GM12878 (cell line): ENCODE measurements at regions not wholly inside any gene's neighbourhood (a gene's known extent, or its start where the extent isn't known, plus 50 kb on each side); places are given as distances from the start of the nearest gene placed in this dataset.

Experiments used
- ATAC-seq: fragments of 200-7000 bp; cut with Tn5 transposase; 3 replicates; pipeline ENCODE4 v1.9.1; 2020; ENCODE audit warnings: mild to moderate bottlenecking, moderate library complexity
- BruUV-seq: library from RNA; stranded (reverse); fragments of 400-500 nt; replicated peaks from 2 replicates; lab custom pipeline; 2021; lab: Mats Ljungman, UMichigan
- CTCF ChIA-PET: fragments of 300-600 bp; sonication (Branson Sonifier 250); formaldehyde crosslinking; extraction: SDS; loops from one replicate; lab custom pipeline; 2021; ENCODE audit warnings: inconsistent platforms; lab: Yijun Ruan, JAX
- POLR2A ChIA-PET: fragments of 350-600 bp; formaldehyde crosslinking; extraction: SDS; loops from one replicate; lab custom pipeline; 2021; ENCODE audit warnings: inconsistent platforms; lab: Charles Lee
- RAD21 ChIA-PET: fragments of 300-600 bp; sonication (Branson Sonifier 250); formaldehyde crosslinking; loops from one replicate; lab custom pipeline; 2023; ENCODE audit warnings: antibody characterized with exemption; ENCODE audit not compliant: unreplicated experiment; lab: Charles Lee
- SMC1A ChIA-PET: fragments of 300-600 bp; sonication (Branson Sonifier 250); formaldehyde crosslinking; loops from one replicate; lab custom pipeline; 2023; ENCODE audit not compliant: unreplicated experiment, uncharacterized antibody; lab: Charles Lee
- DNase-seq: peaks from one replicate; pipeline ENCODE4 v3.0.0-alpha.2; 2011; ENCODE audit warnings: low read depth, low spot score
- FAIRE-seq: peaks from 3 replicates; lab custom pipeline; 2011; peaks lifted over from hg19 to GRCh38; lab: Jason Lieb, UNC
- H2AFZ ChIP-seq: 2 replicates; pipeline ENCODE4 v1.6.0; 2011; ENCODE audit warnings: low read depth, low read length, control low read depth; ENCODE audit not compliant: control insufficient read depth
- H3K27ac ChIP-seq: 2 replicates; pipeline ENCODE4 v1.5.1; 2011; ENCODE audit warnings: control low read depth; ENCODE audit not compliant: control insufficient read depth, insufficient read depth
- H3K27me3 ChIP-seq, 2 experiments: replicated peaks in 1 of 2; 2 replicates each; pipeline versions ENCODE4 v1.6.0 to v1.6.1; 2011; ENCODE audit warnings: low read length in 1 of 2; ENCODE audit not compliant: control insufficient read depth in 2 of 2, insufficient read depth in 2 of 2
- H3K36me3 ChIP-seq, 2 experiments: 2 replicates each; pipeline ENCODE4 v1.5.1; 2011; ENCODE audit warnings: low read length in 1 of 2; ENCODE audit not compliant: control insufficient read depth in 2 of 2, insufficient read depth in 2 of 2
- H3K4me1 ChIP-seq: 2 replicates; pipeline ENCODE4 v1.6.1; 2011; ENCODE audit warnings: mild to moderate bottlenecking, low read length, moderate library complexity, mixed read lengths; ENCODE audit not compliant: control insufficient read depth, insufficient read depth
- H3K4me2 ChIP-seq: 2 replicates; pipeline ENCODE4 v1.6.0; 2011; ENCODE audit warnings: control low read depth; ENCODE audit not compliant: control insufficient read depth, insufficient read depth
- H3K4me3 ChIP-seq: fragments of 200-600 bp; sonication (generic); 2 replicates; pipeline ENCODE4 v1.5.1; 2016
- H3K79me2 ChIP-seq: 2 replicates; pipeline ENCODE4 v1.6.0; 2011; ENCODE audit warnings: low read length; ENCODE audit not compliant: control insufficient read depth, insufficient read depth
- H3K9ac ChIP-seq: 2 replicates; pipeline ENCODE4 v1.8.0; 2011; ENCODE audit warnings: low read length, control low read depth, mixed read lengths; ENCODE audit not compliant: control insufficient read depth, insufficient read depth
- H3K9me3 ChIP-seq: replicated peaks from 3 replicates; pipeline ENCODE4 v1.5.1; 2011; ENCODE audit warnings: mild to moderate bottlenecking, low read length; ENCODE audit not compliant: control insufficient read depth, insufficient read depth
- H4K20me1 ChIP-seq: 2 replicates; pipeline ENCODE4 v1.6.0; 2011; ENCODE audit not compliant: control insufficient read depth, insufficient read depth
- CHD2 ChIP-seq: IDR thresholded peaks from 2 replicates; pipeline ENCODE4 v1.6.1; 2011; ENCODE audit warnings: low read depth, low read length, improper control_type of control experiment, borderline replicate concordance
- CHD4 ChIP-seq: fragments of 200-600 bp; sonication (generic); IDR thresholded peaks from 2 replicates; pipeline ENCODE4 v1.6.1; 2016; ENCODE audit warnings: mild to moderate bottlenecking
- EGR1 ChIP-seq, 2 experiments: IDR thresholded peaks; 1 replicate in 1 of 2; 2 replicates in 1 of 2; pipeline ENCODE4 v1.6.1; 2011 to 2012; ENCODE audit warnings: low read depth in 2 of 2, low read length in 2 of 2, borderline replicate concordance in 1 of 2, mild to moderate bottlenecking in 1 of 2, moderate library complexity in 1 of 2
- HDAC2 ChIP-seq: fragments of 200-600 bp; sonication (generic); IDR thresholded peaks from 2 replicates; pipeline ENCODE4 v1.6.1; 2017
- LARP7 ChIP-seq: fragments of 450-650 bp; IDR thresholded peaks from 2 replicates; pipeline ENCODE4 v1.6.1; 2017; ENCODE audit warnings: mild to moderate bottlenecking
- NFYA ChIP-seq: IDR thresholded peaks from 2 replicates; pipeline ENCODE4 v1.6.1; 2011; ENCODE audit warnings: low read depth, mild to moderate bottlenecking, low read length, improper control_type of control experiment, borderline replicate concordance
- POLR2AphosphoS5 ChIP-seq: IDR thresholded peaks from 2 replicates; pipeline ENCODE4 v1.6.1; 2011; ENCODE audit warnings: mild to moderate bottlenecking, low read length, inconsistent platforms
- RUNX3 ChIP-seq: IDR thresholded peaks from 2 replicates; pipeline ENCODE4 v1.6.1; 2012; ENCODE audit warnings: low read length, inconsistent platforms
- SMAD1 ChIP-seq: fragments of 450-650 bp; IDR thresholded peaks from 2 replicates; pipeline ENCODE4 v1.6.1; 2018; ENCODE audit warnings: mild to moderate bottlenecking, low read depth; ENCODE audit not compliant: partially characterized antibody
- SREBF1 ChIP-seq: IDR thresholded peaks from 2 replicates; pipeline ENCODE4 v1.6.1; 2012; ENCODE audit warnings: mild to moderate bottlenecking, low read length
- YY1 ChIP-seq: IDR thresholded peaks from 2 replicates; pipeline ENCODE4 v1.6.1; 2011; ENCODE audit warnings: low read depth, mild to moderate bottlenecking, low read length
- WGBS: methylation state at CpG from one replicate; pipeline ENCODE4 v1.1.6; 2016; ENCODE audit warnings: low lambda C conversion rate; ENCODE audit not compliant: insufficient replicate concordance, insufficient coverage; ENCODE audit errors: missing lambda C conversion rate; 5-methylcytosine and 5-hydroxymethylcytosine counted together
- in situ Hi-C: fragments of 300-500 bp; cut with MboI; formaldehyde crosslinking; loops from 9 replicates; pipeline ENCODE4 v1.14.3; 2018; ENCODE audit warnings: mixed read lengths
- intact Hi-C: fragments of 100-400 bp; cut with micrococcal nuclease; formaldehyde crosslinking; loops from one replicate; pipeline ENCODE4 v1.14.2; 2022; ENCODE audit not compliant: unreplicated experiment
- TF ChIP-seq, protein P1 (sequence below): fragments of 450-650 bp; IDR thresholded peaks from 2 replicates; pipeline ENCODE4 v1.6.1; 2016; ENCODE audit warnings: mild to moderate bottlenecking, moderate library complexity, borderline replicate concordance
- TF ChIP-seq, protein P2 (sequence below): fragments of 450-650 bp; IDR thresholded peaks from 2 replicates; pipeline ENCODE4 v1.6.1; 2017; ENCODE audit warnings: mild to moderate bottlenecking, moderate library complexity
- TF ChIP-seq, protein P3 (sequence below): fragments of 450-650 bp; IDR thresholded peaks from 2 replicates; pipeline ENCODE4 v1.6.1; 2017; ENCODE audit warnings: low read depth, mild to moderate bottlenecking, moderate library complexity

DNA sequence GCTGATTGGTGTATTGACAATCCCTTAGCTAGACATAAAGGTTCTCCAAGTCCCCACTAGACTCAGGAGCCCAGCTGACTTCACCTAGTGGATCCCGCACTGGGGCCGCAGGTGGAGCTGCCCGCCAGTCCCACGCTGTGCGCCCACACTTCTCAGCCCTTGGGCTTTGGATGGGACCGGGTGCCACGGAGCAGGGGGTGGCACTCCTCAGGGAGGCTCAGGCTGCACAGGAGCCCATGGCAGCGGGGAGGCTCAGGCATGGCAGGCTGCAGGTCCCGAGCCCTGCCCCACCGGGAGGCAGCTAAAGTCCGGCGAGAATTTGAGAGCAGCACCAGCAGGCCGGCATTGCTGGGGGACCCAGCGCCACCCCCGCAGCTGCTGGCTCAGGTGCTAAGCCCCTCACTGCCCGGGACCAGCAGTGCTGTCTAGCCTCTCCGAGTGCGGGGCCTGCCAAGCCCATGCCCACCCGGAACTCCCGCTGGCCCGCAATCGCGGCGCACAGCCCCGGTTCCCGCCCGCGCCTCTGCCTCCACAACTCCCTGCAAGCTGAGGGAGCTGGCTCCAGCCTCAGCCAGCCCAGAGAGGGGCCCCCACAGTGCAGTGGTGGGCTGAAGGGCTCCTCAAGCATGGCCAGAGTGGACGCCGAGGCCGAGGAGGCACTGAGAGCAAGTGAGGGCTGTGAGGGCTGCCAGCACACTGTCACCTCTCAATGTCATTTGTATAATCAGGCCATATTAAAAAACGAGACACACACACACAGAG, 437.2 kb downstream of the CSNK1G3 start:
- intact Hi-C loops = no loop called here
- POLR2A ChIA-PET = no interaction called here
- H3K9ac ChIP-seq = no peak overlapping the region
- no TSS peak for BruUV-seq
- RAD21 ChIA-PET = no interaction called here
- SMC1A ChIA-PET = no interaction called here
- WGBS = 71% methylated on average over 23 of the region's 32 CpGs
- no peak overlapping the region for H3K27ac ChIP-seq
- CTCF ChIA-PET = no interaction called here
- no peaks in the 10 kb centered on the region for H3K79me2 ChIP-seq
- H3K27me3 ChIP-seq = no peaks in the 10 kb centered on the region
- ATAC-seq (no peak), DNase-seq (no peak), FAIRE-seq (no peak)
- in situ Hi-C loops = no loop called here
- H2AFZ ChIP-seq = no peak overlapping the region
- no peaks in the 10 kb centered on the region; the same call in 2 of the 3 replicates for H3K9me3 ChIP-seq
- no peaks in the 10 kb centered on the region for H3K36me3 ChIP-seq
- H3K4me3 ChIP-seq = no peak overlapping the region
- no peak overlapping the region for H3K4me2 ChIP-seq
- no peaks in the 10 kb centered on the region for H4K20me1 ChIP-seq
- no peaks in the 10 kb centered on the region for H3K4me1 ChIP-seq
- TF ChIP-seq YY1 (no peak), EGR1 (IDR thresholded peaks at IDR 0.05; ENCODE audit: borderline replicate concordance in 1 of 2, low read depth in 2 of 2, low read length in 2 of 2) (no peak), POLR2AphosphoS5 (no peak), SMAD1 (no peak), LARP7 (no peak), HDAC2 (no peak), CHD2 (no peak), CHD4 (no peak), NFYA (no peak), RUNX3 (no peak), SREBF1 (no peak)
- TF ChIP-seq, protein P1, sequence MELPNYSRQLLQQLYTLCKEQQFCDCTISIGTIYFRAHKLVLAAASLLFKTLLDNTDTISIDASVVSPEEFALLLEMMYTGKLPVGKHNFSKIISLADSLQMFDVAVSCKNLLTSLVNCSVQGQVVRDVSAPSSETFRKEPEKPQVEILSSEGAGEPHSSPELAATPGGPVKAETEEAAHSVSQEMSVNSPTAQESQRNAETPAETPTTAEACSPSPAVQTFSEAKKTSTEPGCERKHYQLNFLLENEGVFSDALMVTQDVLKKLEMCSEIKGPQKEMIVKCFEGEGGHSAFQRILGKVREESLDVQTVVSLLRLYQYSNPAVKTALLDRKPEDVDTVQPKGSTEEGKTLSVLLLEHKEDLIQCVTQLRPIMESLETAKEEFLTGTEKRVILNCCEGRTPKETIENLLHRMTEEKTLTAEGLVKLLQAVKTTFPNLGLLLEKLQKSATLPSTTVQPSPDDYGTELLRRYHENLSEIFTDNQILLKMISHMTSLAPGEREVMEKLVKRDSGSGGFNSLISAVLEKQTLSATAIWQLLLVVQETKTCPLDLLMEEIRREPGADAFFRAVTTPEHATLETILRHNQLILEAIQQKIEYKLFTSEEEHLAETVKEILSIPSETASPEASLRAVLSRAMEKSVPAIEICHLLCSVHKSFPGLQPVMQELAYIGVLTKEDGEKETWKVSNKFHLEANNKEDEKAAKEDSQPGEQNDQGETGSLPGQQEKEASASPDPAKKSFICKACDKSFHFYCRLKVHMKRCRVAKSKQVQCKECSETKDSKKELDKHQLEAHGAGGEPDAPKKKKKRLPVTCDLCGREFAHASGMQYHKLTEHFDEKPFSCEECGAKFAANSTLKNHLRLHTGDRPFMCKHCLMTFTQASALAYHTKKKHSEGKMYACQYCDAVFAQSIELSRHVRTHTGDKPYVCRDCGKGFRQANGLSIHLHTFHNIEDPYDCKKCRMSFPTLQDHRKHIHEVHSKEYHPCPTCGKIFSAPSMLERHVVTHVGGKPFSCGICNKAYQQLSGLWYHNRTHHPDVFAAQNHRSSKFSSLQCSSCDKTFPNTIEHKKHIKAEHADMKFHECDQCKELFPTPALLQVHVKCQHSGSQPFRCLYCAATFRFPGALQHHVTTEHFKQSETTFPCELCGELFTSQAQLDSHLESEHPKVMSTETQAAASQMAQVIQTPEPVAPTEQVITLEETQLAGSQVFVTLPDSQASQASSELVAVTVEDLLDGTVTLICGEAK = no peak
- TF ChIP-seq, protein P2, sequence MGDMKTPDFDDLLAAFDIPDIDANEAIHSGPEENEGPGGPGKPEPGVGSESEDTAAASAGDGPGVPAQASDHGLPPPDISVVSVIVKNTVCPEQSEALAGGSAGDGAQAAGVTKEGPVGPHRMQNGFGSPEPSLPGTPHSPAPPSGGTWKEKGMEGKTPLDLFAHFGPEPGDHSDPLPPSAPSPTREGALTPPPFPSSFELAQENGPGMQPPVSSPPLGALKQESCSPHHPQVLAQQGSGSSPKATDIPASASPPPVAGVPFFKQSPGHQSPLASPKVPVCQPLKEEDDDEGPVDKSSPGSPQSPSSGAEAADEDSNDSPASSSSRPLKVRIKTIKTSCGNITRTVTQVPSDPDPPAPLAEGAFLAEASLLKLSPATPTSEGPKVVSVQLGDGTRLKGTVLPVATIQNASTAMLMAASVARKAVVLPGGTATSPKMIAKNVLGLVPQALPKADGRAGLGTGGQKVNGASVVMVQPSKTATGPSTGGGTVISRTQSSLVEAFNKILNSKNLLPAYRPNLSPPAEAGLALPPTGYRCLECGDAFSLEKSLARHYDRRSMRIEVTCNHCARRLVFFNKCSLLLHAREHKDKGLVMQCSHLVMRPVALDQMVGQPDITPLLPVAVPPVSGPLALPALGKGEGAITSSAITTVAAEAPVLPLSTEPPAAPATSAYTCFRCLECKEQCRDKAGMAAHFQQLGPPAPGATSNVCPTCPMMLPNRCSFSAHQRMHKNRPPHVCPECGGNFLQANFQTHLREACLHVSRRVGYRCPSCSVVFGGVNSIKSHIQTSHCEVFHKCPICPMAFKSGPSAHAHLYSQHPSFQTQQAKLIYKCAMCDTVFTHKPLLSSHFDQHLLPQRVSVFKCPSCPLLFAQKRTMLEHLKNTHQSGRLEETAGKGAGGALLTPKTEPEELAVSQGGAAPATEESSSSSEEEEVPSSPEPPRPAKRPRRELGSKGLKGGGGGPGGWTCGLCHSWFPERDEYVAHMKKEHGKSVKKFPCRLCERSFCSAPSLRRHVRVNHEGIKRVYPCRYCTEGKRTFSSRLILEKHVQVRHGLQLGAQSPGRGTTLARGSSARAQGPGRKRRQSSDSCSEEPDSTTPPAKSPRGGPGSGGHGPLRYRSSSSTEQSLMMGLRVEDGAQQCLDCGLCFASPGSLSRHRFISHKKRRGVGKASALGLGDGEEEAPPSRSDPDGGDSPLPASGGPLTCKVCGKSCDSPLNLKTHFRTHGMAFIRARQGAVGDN = no peak
- TF ChIP-seq, protein P3, sequence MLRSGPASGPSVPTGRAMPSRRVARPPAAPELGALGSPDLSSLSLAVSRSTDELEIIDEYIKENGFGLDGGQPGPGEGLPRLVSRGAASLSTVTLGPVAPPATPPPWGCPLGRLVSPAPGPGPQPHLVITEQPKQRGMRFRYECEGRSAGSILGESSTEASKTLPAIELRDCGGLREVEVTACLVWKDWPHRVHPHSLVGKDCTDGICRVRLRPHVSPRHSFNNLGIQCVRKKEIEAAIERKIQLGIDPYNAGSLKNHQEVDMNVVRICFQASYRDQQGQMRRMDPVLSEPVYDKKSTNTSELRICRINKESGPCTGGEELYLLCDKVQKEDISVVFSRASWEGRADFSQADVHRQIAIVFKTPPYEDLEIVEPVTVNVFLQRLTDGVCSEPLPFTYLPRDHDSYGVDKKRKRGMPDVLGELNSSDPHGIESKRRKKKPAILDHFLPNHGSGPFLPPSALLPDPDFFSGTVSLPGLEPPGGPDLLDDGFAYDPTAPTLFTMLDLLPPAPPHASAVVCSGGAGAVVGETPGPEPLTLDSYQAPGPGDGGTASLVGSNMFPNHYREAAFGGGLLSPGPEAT = no peak
